NCI-H2227 (cell line): ENCODE measurements at regions not wholly inside any gene's neighbourhood (a gene's known extent, or its start where the extent isn't known, plus 50 kb on each side); places are given as distances from the start of the nearest gene placed in this dataset.

Experiments
- DNase-seq: peaks from one replicate; lab custom pipeline; 2025; ENCODE audit not compliant: unreplicated experiment; lab: John Stamatoyannopoulos, UW

DNA sequence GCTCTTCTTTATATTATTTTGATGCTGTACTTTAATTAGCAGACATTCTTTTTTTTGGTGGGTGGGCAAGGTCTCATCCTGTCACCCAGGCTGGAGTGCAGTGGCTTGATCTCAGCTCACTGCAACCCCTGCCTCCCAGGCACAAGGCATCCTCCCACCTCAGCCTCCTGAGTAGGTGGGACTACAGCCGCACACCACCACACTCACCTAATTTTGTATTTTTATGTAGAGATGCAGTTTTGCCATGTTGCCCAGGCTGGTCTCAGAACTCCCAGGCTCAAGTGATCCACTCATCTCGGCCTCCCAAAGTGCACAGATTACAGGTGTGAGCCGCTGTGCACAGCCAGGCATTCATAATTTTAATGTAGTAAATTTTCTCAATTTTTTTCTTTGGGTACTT, 608.1 kb downstream of the ZNF385D start:
- DNase-seq: no peak

- no peak for DNase-seq
Measured at GRCh38 chr3:21142031-21142430, 609.0 kb downstream of the ZNF385D start.

GRCh38 chr3:21140785-21141184, 610.2 kb downstream of the ZNF385D start:
- DNase-seq: no peak

DNA sequence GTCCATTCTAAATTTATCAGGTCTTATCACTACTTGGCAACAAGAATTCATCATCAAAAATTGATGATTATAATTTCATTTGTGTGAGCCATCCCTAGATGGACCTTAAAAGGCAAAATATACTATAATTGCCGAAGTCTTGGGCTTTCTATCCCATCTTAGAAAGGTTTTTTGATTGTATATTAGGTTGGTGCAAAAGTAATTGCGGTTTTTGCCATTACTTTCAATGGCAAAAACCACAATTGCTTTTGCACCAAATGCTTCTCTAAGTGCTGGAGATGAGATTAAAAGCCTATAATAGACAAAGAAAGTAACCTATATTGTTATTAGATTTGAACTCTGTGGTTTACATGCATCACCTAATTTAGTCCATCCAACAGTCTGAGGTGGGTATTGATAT, 612.9 kb downstream of the ZNF385D start:
- no peak for DNase-seq

DNA sequence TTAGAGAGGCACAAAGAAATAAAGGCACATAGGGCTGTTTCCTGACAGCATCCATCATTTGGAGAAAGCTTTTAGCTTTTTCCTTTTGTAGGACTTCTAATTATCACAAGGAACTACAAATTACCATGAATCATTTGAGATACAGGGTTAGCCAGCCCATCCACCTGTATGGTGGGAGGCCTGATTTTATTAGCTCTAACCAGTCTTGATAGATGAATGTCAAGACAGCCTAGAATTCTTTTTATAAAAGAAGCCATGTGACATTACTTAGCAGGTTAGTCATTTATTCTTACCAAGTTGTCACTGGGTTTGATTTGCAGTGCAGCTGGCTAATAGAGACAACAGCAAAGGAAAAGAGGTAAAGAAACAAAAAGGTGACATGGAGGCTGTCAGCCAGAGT, 618.1 kb downstream of the ZNF385D start:
- DNase-seq: no peak

DNA sequence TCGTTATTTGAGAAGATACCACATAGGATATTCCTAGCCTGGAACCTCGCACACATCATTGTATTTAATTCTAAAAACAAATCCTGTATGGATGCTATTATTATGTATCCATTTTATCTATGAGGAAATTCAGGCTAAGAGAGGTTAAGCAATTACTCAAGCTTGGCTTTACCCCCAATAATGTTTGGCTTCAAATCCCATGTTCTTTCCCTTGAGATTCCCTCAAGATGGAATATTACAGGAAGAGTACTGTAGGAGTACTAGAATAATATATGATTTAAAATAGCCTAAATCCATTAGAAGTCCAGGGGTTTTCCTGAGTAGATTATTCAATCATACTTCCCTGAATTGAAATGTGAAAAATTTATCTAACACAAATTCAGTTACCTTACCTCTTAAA, 630.2 kb downstream of the ZNF385D start:
- DNase-seq: no peak

- no peak for DNase-seq
Measured at GRCh38 chr3:21117370-21117769, 633.6 kb downstream of the ZNF385D start.

- DNase-seq: no peak
Measured at GRCh38 chr3:21109056-21109455, 642.0 kb downstream of the ZNF385D start.

DNA sequence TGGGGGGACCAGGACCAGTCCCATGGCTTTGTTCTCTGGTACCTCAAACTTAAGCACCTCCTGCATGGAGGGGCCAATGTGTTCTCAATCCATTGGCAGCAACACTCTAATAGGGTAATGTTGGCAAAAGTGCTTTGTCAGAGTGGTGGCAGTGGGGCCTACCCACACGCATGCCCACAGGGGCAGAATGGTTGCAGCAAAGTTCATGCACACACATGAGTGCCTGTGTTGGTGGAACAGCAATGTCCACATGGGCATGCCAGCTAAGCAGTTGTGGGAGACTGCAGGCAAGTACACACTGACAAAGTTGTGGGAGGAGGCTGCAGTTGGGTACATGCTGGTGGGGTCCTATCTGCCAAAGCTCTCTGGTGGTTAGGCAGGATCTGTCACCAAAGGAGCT, 645.2 kb downstream of the ZNF385D start:
- DNase-seq: no peak

- DNase-seq: no peak
Measured at GRCh38 chr3:21100656-21101359, 650.2 kb downstream of the ZNF385D start.

GRCh38 chr3:21094686-21095085, 656.3 kb downstream of the ZNF385D start:
- no peak for DNase-seq

- DNase-seq: no peak
Measured at GRCh38 chr3:21073561-21073960, 677.4 kb downstream of the ZNF385D start.

- no peak for DNase-seq
Measured at GRCh38 chr3:21067031-21067813, 683.8 kb downstream of the ZNF385D start.

DNA sequence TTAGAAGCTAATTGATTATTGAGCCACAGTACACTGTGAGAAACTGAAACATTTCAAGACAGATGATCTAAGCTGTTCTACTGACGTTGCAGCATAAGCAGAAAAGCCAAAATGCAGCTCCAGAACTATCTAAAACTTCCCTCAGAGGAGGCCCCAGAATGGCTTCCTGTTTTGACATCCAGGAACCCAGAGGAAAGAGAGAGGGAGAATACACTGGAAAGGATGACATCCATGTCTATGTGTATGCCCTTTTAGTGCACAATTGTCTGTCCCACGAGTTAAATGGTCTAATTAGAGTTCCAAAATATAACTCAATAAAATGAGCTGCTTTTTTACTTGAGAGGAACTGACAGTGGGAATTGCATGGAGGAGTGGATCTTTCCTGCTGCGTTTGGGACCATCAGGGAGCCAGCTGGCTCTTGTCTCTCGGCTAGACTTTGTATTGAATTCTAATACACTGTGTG, 688.1 kb downstream of the ZNF385D start:
- no peak for DNase-seq

DNA sequence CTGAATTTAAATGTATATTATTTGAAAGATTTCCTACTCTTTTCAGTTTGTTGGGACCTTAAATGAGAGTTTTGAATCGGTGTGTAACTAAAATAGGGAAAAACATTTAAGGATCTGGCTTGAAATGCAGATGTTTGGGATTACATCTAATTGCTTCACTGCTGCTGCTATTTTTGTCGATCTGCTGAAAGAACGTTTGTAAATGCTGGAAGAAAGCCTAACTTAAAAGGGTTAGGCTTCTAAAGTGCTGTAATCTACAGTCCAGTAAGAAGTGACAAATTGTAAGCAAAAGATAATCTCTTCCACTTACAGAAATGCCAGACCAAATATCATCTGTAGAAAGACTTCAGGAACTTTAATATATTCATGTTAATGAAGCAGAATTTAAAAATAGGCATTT, 691.6 kb downstream of the ZNF385D start:
- DNase-seq: no peak

- no peak for DNase-seq
Measured at GRCh38 chr3:21056293-21056692, 694.7 kb downstream of the ZNF385D start.

- DNase-seq: no peak
Measured at GRCh38 chr3:21055015-21055414, 696.0 kb downstream of the ZNF385D start.

- DNase-seq: no peak
Measured at GRCh38 chr3:21054064-21054463, 696.9 kb downstream of the ZNF385D start.

- no peak for DNase-seq
Measured at GRCh38 chr3:21049334-21050062, 701.5 kb downstream of the ZNF385D start.

DNA sequence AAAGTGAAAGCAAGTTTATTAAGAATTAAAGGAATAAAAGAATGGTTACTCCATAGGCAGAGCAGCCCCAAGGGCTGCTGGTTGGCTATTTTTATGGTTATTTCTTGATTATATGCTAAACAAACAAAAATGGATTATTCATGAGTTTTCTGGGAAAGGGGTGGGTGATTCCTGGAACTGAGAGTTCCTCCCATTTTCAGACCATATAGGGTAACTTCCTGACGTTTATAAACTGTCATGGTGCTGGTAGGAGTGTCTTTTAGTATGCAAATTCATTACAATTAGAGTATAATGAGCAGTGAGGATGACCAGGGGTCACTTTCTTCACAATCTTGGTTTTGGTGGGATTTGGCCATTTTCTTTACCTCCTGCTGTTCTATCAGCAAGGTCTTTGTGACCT, 707.9 kb downstream of the ZNF385D start:
- DNase-seq: no peak

- DNase-seq: no peak
Measured at GRCh38 chr3:21042184-21042583, 708.8 kb downstream of the ZNF385D start.

GRCh38 chr3:21041621-21042020, 709.4 kb downstream of the ZNF385D start:
- no peak for DNase-seq
